GM12878 (cell line): ENCODE measurements at regions not wholly inside any gene's neighbourhood (a gene's known extent, or its start where the extent isn't known, plus 50 kb on each side); places are given as distances from the start of the nearest gene placed in this dataset.

ENCODE experiments used
- ATAC-seq: fragments of 200-7000 bp; cut with Tn5 transposase; 3 replicates; pipeline ENCODE4 v1.9.1; 2020; ENCODE audit warnings: mild to moderate bottlenecking, moderate library complexity
- BruUV-seq: library from RNA; stranded (reverse); fragments of 400-500 nt; replicated peaks from 2 replicates; lab custom pipeline; 2021; lab: Mats Ljungman, UMichigan
- CTCF ChIA-PET: fragments of 300-600 bp; sonication (Branson Sonifier 250); formaldehyde crosslinking; extraction: SDS; loops from one replicate; lab custom pipeline; 2021; ENCODE audit warnings: inconsistent platforms; lab: Yijun Ruan, JAX
- POLR2A ChIA-PET: fragments of 350-600 bp; formaldehyde crosslinking; extraction: SDS; loops from one replicate; lab custom pipeline; 2021; ENCODE audit warnings: inconsistent platforms; lab: Charles Lee
- RAD21 ChIA-PET: fragments of 300-600 bp; sonication (Branson Sonifier 250); formaldehyde crosslinking; loops from one replicate; lab custom pipeline; 2023; ENCODE audit warnings: antibody characterized with exemption; ENCODE audit not compliant: unreplicated experiment; lab: Charles Lee
- SMC1A ChIA-PET: fragments of 300-600 bp; sonication (Branson Sonifier 250); formaldehyde crosslinking; loops from one replicate; lab custom pipeline; 2023; ENCODE audit not compliant: unreplicated experiment, uncharacterized antibody; lab: Charles Lee
- DNase-seq: peaks from one replicate; pipeline ENCODE4 v3.0.0-alpha.2; 2011; ENCODE audit warnings: low read depth, low spot score
- FAIRE-seq: peaks from 3 replicates; lab custom pipeline; 2011; peaks lifted over from hg19 to GRCh38; lab: Jason Lieb, UNC
- H2AFZ ChIP-seq: 2 replicates; pipeline ENCODE4 v1.6.0; 2011; ENCODE audit warnings: low read depth, low read length, control low read depth; ENCODE audit not compliant: control insufficient read depth
- H3K27ac ChIP-seq: 2 replicates; pipeline ENCODE4 v1.5.1; 2011; ENCODE audit warnings: control low read depth; ENCODE audit not compliant: control insufficient read depth, insufficient read depth
- H3K27me3 ChIP-seq, 2 experiments: replicated peaks in 1 of 2; 2 replicates each; pipeline versions ENCODE4 v1.6.0 to v1.6.1; 2011; ENCODE audit warnings: low read length in 1 of 2; ENCODE audit not compliant: control insufficient read depth in 2 of 2, insufficient read depth in 2 of 2
- H3K36me3 ChIP-seq, 2 experiments: 2 replicates each; pipeline ENCODE4 v1.5.1; 2011; ENCODE audit warnings: low read length in 1 of 2; ENCODE audit not compliant: control insufficient read depth in 2 of 2, insufficient read depth in 2 of 2
- H3K4me1 ChIP-seq: 2 replicates; pipeline ENCODE4 v1.6.1; 2011; ENCODE audit warnings: mild to moderate bottlenecking, low read length, moderate library complexity, mixed read lengths; ENCODE audit not compliant: control insufficient read depth, insufficient read depth
- H3K4me2 ChIP-seq: 2 replicates; pipeline ENCODE4 v1.6.0; 2011; ENCODE audit warnings: control low read depth; ENCODE audit not compliant: control insufficient read depth, insufficient read depth
- H3K4me3 ChIP-seq: fragments of 200-600 bp; sonication (generic); 2 replicates; pipeline ENCODE4 v1.5.1; 2016
- H3K79me2 ChIP-seq: 2 replicates; pipeline ENCODE4 v1.6.0; 2011; ENCODE audit warnings: low read length; ENCODE audit not compliant: control insufficient read depth, insufficient read depth
- H3K9ac ChIP-seq: 2 replicates; pipeline ENCODE4 v1.8.0; 2011; ENCODE audit warnings: low read length, control low read depth, mixed read lengths; ENCODE audit not compliant: control insufficient read depth, insufficient read depth
- H3K9me3 ChIP-seq: replicated peaks from 3 replicates; pipeline ENCODE4 v1.5.1; 2011; ENCODE audit warnings: mild to moderate bottlenecking, low read length; ENCODE audit not compliant: control insufficient read depth, insufficient read depth
- H4K20me1 ChIP-seq: 2 replicates; pipeline ENCODE4 v1.6.0; 2011; ENCODE audit not compliant: control insufficient read depth, insufficient read depth
- BCL3 ChIP-seq: IDR thresholded peaks from 2 replicates; pipeline ENCODE4 v1.6.1; 2011; ENCODE audit warnings: borderline replicate concordance, low read depth, mild to moderate bottlenecking, moderate library complexity, low read length; ENCODE audit not compliant: insufficient read depth, poor library complexity, severe bottlenecking
- BRCA1 ChIP-seq: IDR thresholded peaks from 2 replicates; pipeline ENCODE4 v1.6.1; 2011; ENCODE audit warnings: low read depth, low read length, improper control_type of control experiment
- CBFB ChIP-seq: IDR thresholded peaks from 2 replicates; pipeline ENCODE4 v1.6.1; 2016; ENCODE audit warnings: antibody characterized with exemption, low read depth
- CBX3 ChIP-seq: fragments of 200-600 bp; sonication (generic); IDR thresholded peaks from 2 replicates; pipeline ENCODE4 v1.6.1; 2016; ENCODE audit warnings: low read depth, borderline replicate concordance
- CREM ChIP-seq: IDR thresholded peaks from 2 replicates; pipeline ENCODE4 v1.6.1; 2014; ENCODE audit warnings: antibody characterized with exemption, low read depth
- E4F1 ChIP-seq: fragments of 450-650 bp; IDR thresholded peaks from 2 replicates; pipeline ENCODE4 v1.6.1; 2018; ENCODE audit warnings: borderline replicate concordance, mild to moderate bottlenecking; ENCODE audit not compliant: partially characterized antibody
- GATAD2B ChIP-seq: fragments of 450-650 bp; conservative IDR thresholded peaks from 2 replicates; pipeline ENCODE4 v1.6.1; 2017; ENCODE audit warnings: low read depth, mild to moderate bottlenecking, moderate library complexity
- HDGF ChIP-seq: fragments of 450-650 bp; IDR thresholded peaks from 2 replicates; pipeline ENCODE4 v1.6.1; 2016; ENCODE audit warnings: antibody characterized with exemption
- KLF5 ChIP-seq: fragments of 450-650 bp; IDR thresholded peaks from 2 replicates; pipeline ENCODE4 v1.6.1; 2014; ENCODE audit warnings: mild to moderate bottlenecking; ENCODE audit not compliant: partially characterized antibody
- MYB ChIP-seq: fragments of 150-350 bp; IDR thresholded peaks from 2 replicates; pipeline ENCODE4 v1.6.1; 2014; ENCODE audit warnings: mild to moderate bottlenecking, low read depth, low read length, borderline replicate concordance
- NR2C2 ChIP-seq: IDR thresholded peaks from 2 replicates; pipeline ENCODE4 v1.6.1; 2011; ENCODE audit warnings: borderline replicate concordance, low read depth; ENCODE audit not compliant: control insufficient read depth, insufficient read length
- NRF1 ChIP-seq: conservative IDR thresholded peaks from 2 replicates; pipeline ENCODE4 v1.6.1; 2011; ENCODE audit warnings: mild to moderate bottlenecking, low read depth, low read length, improper control_type of control experiment
- PAX5 ChIP-seq: IDR thresholded peaks from 2 replicates; pipeline ENCODE4 v1.6.1; 2011; ENCODE audit warnings: low read depth, low read length, borderline replicate concordance
- POLR2AphosphoS5 ChIP-seq: IDR thresholded peaks from 2 replicates; pipeline ENCODE4 v1.6.1; 2011; ENCODE audit warnings: mild to moderate bottlenecking, low read length, inconsistent platforms
- POU2F2 ChIP-seq: IDR thresholded peaks from 3 replicates; pipeline ENCODE4 v1.6.1; 2011; ENCODE audit warnings: low read depth, mild to moderate bottlenecking, low read length, borderline replicate concordance
- RCOR1 ChIP-seq: conservative IDR thresholded peaks from 2 replicates; pipeline ENCODE4 v1.6.1; 2012; ENCODE audit warnings: low read depth, low read length, improper control_type of control experiment
- SIN3A ChIP-seq: IDR thresholded peaks from 2 replicates; pipeline ENCODE4 v1.6.1; 2012; ENCODE audit warnings: low read depth, low read length, improper control_type of control experiment
- USF1 ChIP-seq: IDR thresholded peaks from 2 replicates; pipeline ENCODE4 v1.6.1; 2011; ENCODE audit warnings: borderline replicate concordance, low read depth, mild to moderate bottlenecking, moderate library complexity, mixed read lengths, low read length; ENCODE audit not compliant: insufficient read depth; ENCODE audit errors: extremely low read length
- WRNIP1 ChIP-seq: IDR thresholded peaks from 2 replicates; pipeline ENCODE4 v1.6.1; 2011; ENCODE audit warnings: low read depth, low read length, improper control_type of control experiment, borderline replicate concordance
- WGBS: methylation state at CpG from one replicate; pipeline ENCODE4 v1.1.6; 2016; ENCODE audit warnings: low lambda C conversion rate; ENCODE audit not compliant: insufficient replicate concordance, insufficient coverage; ENCODE audit errors: missing lambda C conversion rate; 5-methylcytosine and 5-hydroxymethylcytosine counted together
- in situ Hi-C: fragments of 300-500 bp; cut with MboI; formaldehyde crosslinking; loops from 9 replicates; pipeline ENCODE4 v1.14.3; 2018; ENCODE audit warnings: mixed read lengths
- intact Hi-C: fragments of 100-400 bp; cut with micrococcal nuclease; formaldehyde crosslinking; loops from one replicate; pipeline ENCODE4 v1.14.2; 2022; ENCODE audit not compliant: unreplicated experiment

GRCh38 chr4:64774626-64775025 lies 365.4 kb upstream of the TECRL start (continued):
- no peak for TF ChIP-seq CBFB
- no peak for TF ChIP-seq BCL3

GRCh38 chr4:64771149-64771548 lies 361.9 kb upstream of the TECRL start:
- Histone ChIP-seq H3K4me2 (no peak overlapping the region), H3K79me2 (no peaks in the 10 kb centered on the region), H3K27ac (no peak overlapping the region), H4K20me1 (no peaks in the 10 kb centered on the region), H3K4me1 (no peaks in the 10 kb centered on the region), H3K4me3 (no peak overlapping the region), H3K9ac (no peak overlapping the region), H3K27me3 (no peaks in the 10 kb centered on the region), H2AFZ (no peak overlapping the region), H3K36me3 (no peaks in the 10 kb centered on the region), H3K9me3 (no peaks in the 10 kb centered on the region)
- FAIRE-seq (no peak), DNase-seq (no peak), ATAC-seq (no peak)
- BruUV-seq: no TSS peak
- ChIA-PET POLR2A (no interaction called here), CTCF (interaction anchor here (1.8 kb wide), 1 partner anchor 10 kb away, joined by 6 read pairs; no protein-coding TSS in a partner anchor), SMC1A (no interaction called here), RAD21 (no interaction called here)
- 38% methylated on average over 2 of the region's 2 CpGs for WGBS
- in situ Hi-C loops: no loop called here
- intact Hi-C loops: no loop called here
- TF ChIP-seq CREM: no peak
- no peak for TF ChIP-seq MYB
- TF ChIP-seq KLF5: no peak
- no peak for TF ChIP-seq GATAD2B
- TF ChIP-seq WRNIP1: no peak
- no peak for TF ChIP-seq USF1
- no peak for TF ChIP-seq NRF1
- no peak for TF ChIP-seq NR2C2
- TF ChIP-seq HDGF: no peak
- no peak for TF ChIP-seq POU2F2
- TF ChIP-seq CBX3: no peak
- TF ChIP-seq RCOR1: no peak
- TF ChIP-seq POLR2AphosphoS5: no peak
- TF ChIP-seq E4F1: no peak
- TF ChIP-seq SIN3A: no peak
- no peak for TF ChIP-seq BRCA1
- TF ChIP-seq PAX5: no peak
